DMS153 (cell line): ENCODE measurements at regions not wholly inside any gene's neighbourhood (a gene's known extent, or its start where the extent isn't known, plus 50 kb on each side); places are given as distances from the start of the nearest gene placed in this dataset.

ENCODE experiments used
- DNase-seq: peaks from one replicate; lab custom pipeline; 2025; lab: John Stamatoyannopoulos, UW

DNA sequence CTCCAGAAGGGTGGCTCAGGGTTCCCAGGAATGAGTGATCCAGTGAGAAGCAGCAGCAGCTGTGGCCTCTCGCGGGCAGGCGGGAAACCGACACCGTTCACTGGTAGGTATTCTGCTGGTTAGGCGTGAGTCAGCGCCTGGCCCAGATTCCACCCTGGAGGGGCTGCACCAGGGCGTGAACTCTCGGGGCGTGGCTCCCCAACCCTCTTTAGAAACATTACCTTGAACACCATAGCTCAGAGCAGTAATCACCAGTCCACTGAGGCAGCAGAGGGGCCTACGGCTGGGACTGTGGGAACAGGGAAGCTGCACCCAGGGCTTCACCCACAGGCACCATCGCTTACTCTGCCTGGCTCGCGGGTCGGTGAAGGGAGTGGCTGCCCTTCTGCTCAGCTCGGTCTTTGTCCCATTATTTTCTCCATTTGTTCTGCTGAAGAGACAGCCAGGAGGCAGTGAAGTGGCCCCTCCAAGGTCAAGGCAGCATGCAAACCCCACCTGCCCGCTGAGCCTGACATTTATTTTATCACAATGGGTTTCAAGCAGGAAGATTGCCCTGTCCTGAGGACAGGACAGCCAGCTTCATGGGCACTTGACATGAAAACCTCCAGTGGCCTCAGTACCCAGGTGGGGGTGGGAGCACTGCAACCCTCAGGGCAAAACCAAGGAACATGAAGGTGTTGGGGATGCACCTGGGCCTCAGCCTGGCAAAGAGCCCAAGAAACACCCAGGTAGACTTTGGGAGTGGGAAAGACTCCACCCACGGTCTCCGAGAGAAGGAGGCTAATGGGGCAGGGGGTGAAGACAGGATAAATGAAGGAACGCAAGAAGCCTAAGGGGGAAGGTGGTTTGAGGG, 51.0 kb upstream of the CD93 start:
- DNase-seq: no peak

DNA sequence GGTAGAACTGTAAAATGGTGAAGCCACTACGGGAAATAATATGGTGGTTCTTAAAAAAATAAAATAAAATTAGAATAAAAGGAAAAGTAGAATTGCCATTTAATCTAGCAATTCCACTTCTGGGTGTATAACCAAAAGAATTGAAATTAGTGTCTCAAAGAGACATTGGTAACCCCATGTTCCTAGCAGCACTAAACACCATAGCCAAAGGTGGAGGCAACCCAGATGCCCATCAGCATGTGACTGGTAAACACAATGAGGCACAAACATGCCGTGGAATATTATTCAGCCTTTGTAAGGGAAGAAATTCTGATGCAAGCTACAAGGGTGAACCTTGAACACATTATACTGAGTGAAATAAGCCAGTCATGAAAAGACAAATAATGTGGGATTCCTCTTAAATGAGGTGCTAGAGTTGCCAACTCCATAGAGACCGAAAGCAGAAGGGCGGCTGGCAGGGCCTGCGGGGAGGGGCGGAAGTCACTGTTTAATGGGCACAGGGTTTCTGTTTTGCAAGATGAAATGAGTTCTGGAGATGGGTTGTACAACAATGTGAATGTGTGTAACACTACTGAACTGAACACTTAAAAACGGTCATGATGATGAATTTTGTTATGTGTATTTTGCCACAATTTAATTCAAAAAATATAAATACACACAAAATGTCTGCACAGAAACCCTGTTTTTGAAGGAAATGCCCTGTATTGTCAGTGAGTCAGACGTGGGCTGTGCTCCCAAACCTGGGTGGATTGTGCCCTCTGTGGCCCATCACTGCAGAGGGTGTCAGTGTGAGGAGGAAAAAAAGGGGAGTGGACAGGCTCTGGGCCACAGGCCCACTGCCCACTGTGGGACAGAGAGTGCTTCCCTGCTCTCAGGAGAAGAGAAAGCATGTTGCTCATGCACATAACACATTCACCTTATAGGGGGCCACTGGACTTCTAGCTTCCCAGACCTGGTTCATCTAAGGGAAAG, 49.6 kb upstream of the CD93 start:
- DNase-seq: no peak
